ENCODE measurements at regions not wholly inside any gene's neighbourhood (a gene's known extent, or its start where the extent isn't known, plus 50 kb on each side); places are given as distances from the start of the nearest gene placed in this dataset.

- Mint-ChIP-seq H3K27ac (ENCODE audit: low read depth) (no peak overlapping the region), H3K27me3 (peaks cover 33% of the 10 kb centered on the region), H3K4me3 (no peak overlapping the region), H3K9me3 (no peaks in the 10 kb centered on the region), H3K4me1 (peaks cover under 1% of the 10 kb centered on the region), H3K36me3 (ENCODE audit: insufficient read depth) (no peaks in the 10 kb centered on the region)
- DNase-seq (ENCODE audit: low spot score in 2 of 2) (no peak), ATAC-seq (replicated peaks; ENCODE audit: extremely low read depth, poor library complexity, severe bottlenecking) (no peak)
Observed at GRCh38 chr9:84101964-84102632, 121.5 kb downstream of the RMI1 start.

- Mint-ChIP-seq H3K27me3 (peaks cover 39% of the 10 kb centered on the region), H3K27ac (ENCODE audit: low read depth) (no peak overlapping the region), H3K4me3 (no peak overlapping the region), H3K36me3 (ENCODE audit: insufficient read depth) (no peaks in the 10 kb centered on the region), H3K9me3 (no peaks in the 10 kb centered on the region), H3K4me1 (peaks cover 15% of the 10 kb centered on the region)
- no peak for DNase-seq (ENCODE audit: low spot score in 2 of 2)
- ATAC-seq (replicated peaks; ENCODE audit: extremely low read depth, poor library complexity, severe bottlenecking), result no peak
Observed at GRCh38 chr9:84103651-84104377, 123.2 kb downstream of the RMI1 start.

DNA sequence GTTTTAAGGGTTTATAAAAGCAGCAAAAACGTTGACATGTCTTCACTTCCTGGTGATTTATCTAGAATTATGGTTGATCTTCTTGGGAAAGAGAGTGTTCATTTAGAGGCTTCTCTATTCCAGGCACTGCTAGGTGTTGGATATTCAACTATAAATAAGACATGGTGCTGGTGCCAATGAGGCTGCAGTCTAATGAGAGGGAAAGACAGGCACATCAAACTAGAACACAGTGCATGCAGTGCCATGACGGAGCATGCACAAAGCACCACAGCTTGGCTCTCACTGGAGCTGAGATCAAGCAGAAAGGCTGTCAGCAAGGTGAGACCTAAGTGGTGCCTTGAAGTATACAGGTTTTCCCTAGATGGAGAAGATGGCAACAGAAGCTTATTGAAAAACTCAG lies 126.5 kb downstream of the RMI1 start:
- no peak for ATAC-seq (replicated peaks; ENCODE audit: extremely low read depth, poor library complexity, severe bottlenecking)
- H3K4me1 Mint-ChIP-seq, result peaks cover 15% of the 10 kb centered on the region
- no peak overlapping the region for H3K4me3 Mint-ChIP-seq
- H3K27ac Mint-ChIP-seq (ENCODE audit: low read depth), result no peak overlapping the region
- no peak for DNase-seq (ENCODE audit: low spot score in 2 of 2)
- no peaks in the 10 kb centered on the region for H3K36me3 Mint-ChIP-seq (ENCODE audit: insufficient read depth)
- H3K9me3 Mint-ChIP-seq, result no peaks in the 10 kb centered on the region
- peaks cover 42% of the 10 kb centered on the region for H3K27me3 Mint-ChIP-seq

GRCh38 chr9:84107995-84108394 lies 127.4 kb downstream of the RMI1 start:
- DNase-seq (ENCODE audit: low spot score in 2 of 2), result no peak
- Mint-ChIP-seq H3K27ac (ENCODE audit: low read depth) (no peak overlapping the region), H3K4me1 (peaks cover 15% of the 10 kb centered on the region), H3K9me3 (no peaks in the 10 kb centered on the region), H3K4me3 (no peak overlapping the region), H3K27me3 (peaks cover 51% of the 10 kb centered on the region), H3K36me3 (ENCODE audit: insufficient read depth) (no peaks in the 10 kb centered on the region)
- ATAC-seq (replicated peaks; ENCODE audit: extremely low read depth, poor library complexity, severe bottlenecking), result no peak

DNA sequence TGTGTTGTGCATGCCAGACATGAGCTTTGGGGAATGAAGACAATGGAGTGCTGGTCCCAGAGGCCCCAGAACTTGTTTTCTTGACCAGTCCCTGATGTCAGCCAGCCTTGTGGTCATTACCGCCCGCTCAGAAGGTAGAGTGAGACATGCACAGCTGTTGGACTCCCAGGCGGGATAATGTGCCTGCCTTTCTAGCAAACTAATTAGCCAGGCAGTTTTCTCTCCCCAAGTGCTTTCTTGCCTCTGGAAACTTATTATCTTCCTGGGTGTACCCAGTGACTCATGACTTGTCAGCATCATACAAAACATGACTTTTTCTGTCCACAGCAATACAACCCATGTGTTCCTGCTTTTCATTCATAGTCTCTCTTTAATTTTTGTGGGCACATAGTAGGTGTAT lies 131.1 kb downstream of the RMI1 start:
- peaks cover 59% of the 10 kb centered on the region for H3K27me3 Mint-ChIP-seq

DNA sequence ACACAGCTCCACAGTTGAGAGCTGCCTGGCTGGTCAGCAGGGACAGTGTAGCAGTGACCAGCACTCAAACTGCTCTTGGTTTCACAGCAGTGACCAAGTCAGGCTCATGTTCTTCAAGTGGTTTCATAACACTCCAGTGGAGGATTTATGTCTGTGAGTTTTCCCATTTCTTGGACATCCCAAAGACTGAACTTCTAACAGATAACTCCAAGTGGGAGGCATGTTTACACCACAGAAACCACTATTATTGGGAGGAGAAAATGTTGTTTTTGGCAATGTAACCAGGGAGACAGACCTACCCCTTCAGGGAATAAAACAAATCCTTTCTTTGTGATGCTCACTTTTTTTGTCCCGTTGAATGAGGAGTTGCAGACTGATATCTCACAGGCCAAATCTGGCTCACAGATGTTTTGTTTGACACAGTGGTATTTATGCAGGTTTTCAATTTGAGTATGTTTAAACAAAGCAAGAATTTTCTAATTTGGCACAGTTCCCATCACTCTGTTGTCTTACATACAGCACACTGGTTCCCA lies 141.5 kb downstream of the RMI1 start:
- Mint-ChIP-seq H3K36me3 (ENCODE audit: insufficient read depth) (peaks cover 2% of the 10 kb centered on the region), H3K27me3 (peaks cover 45% of the 10 kb centered on the region), H3K9me3 (peaks cover 8% of the 10 kb centered on the region), H3K27ac (ENCODE audit: low read depth) (no peak overlapping the region), H3K4me3 (no peak overlapping the region), H3K4me1 (no peaks in the 10 kb centered on the region)
- DNase-seq (ENCODE audit: low spot score in 2 of 2), result no peak
- no peak for ATAC-seq (replicated peaks; ENCODE audit: extremely low read depth, poor library complexity, severe bottlenecking)

More for the DNA sequence above, 131.1 kb downstream of the RMI1 start:
- H3K4me3 Mint-ChIP-seq, result no peak overlapping the region
- no peak overlapping the region for H3K27ac Mint-ChIP-seq (ENCODE audit: low read depth)
- H3K9me3 Mint-ChIP-seq, result no peaks in the 10 kb centered on the region
- H3K36me3 Mint-ChIP-seq (ENCODE audit: insufficient read depth), result no peaks in the 10 kb centered on the region
- peaks cover 15% of the 10 kb centered on the region for H3K4me1 Mint-ChIP-seq
- ATAC-seq (replicated peaks; ENCODE audit: extremely low read depth, poor library complexity, severe bottlenecking) (no peak), DNase-seq (ENCODE audit: low spot score in 2 of 2) (no peak)

DNA sequence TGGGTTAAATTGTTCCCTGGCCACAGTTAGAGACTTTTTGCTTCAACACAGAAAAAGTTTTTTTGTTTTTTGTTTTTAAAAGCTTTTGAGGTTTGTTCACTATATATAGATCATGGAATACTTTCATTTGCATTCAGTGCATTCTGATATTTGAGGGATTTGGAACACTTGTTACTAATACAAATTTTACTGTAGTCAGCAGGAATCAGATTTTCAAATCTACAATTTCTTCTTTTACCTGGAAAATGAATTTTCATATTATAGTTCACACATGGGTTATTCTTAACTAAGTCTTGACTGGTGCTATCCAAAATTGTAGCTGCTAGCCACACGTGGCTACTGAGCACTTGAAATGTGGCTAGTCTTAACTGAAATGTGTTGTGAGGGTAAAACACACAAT lies 142.0 kb downstream of the RMI1 start:
- H3K4me1 Mint-ChIP-seq, result no peaks in the 10 kb centered on the region
- H3K36me3 Mint-ChIP-seq (ENCODE audit: insufficient read depth), result peaks cover 2% of the 10 kb centered on the region
- DNase-seq (ENCODE audit: low spot score in 2 of 2), result no peak
- H3K27me3 Mint-ChIP-seq, result peaks cover 45% of the 10 kb centered on the region
- no peak overlapping the region for H3K27ac Mint-ChIP-seq (ENCODE audit: low read depth)
- no peak for ATAC-seq (replicated peaks; ENCODE audit: extremely low read depth, poor library complexity, severe bottlenecking)
- no peak overlapping the region for H3K4me3 Mint-ChIP-seq
- H3K9me3 Mint-ChIP-seq, result peaks cover 3% of the 10 kb centered on the region

GRCh38 chr9:84123648-84124406 lies 143.2 kb downstream of the RMI1 start:
- Mint-ChIP-seq H3K27me3 (peaks cover 42% of the 10 kb centered on the region), H3K9me3 (no peaks in the 10 kb centered on the region), H3K4me1 (no peaks in the 10 kb centered on the region), H3K27ac (ENCODE audit: low read depth) (no peak overlapping the region), H3K36me3 (ENCODE audit: insufficient read depth) (peaks cover 2% of the 10 kb centered on the region), H3K4me3 (no peak overlapping the region)
- no peak for DNase-seq (ENCODE audit: low spot score in 2 of 2)
- no peak for ATAC-seq (replicated peaks; ENCODE audit: extremely low read depth, poor library complexity, severe bottlenecking)

GRCh38 chr9:84125046-84125445 lies 144.4 kb downstream of the RMI1 start:
- no peaks in the 10 kb centered on the region for H3K9me3 Mint-ChIP-seq
- H3K4me3 Mint-ChIP-seq, result no peak overlapping the region
- H3K27me3 Mint-ChIP-seq, result peaks cover 46% of the 10 kb centered on the region
- peaks cover 2% of the 10 kb centered on the region for H3K36me3 Mint-ChIP-seq (ENCODE audit: insufficient read depth)
- no peak overlapping the region for H3K27ac Mint-ChIP-seq (ENCODE audit: low read depth)
- DNase-seq (ENCODE audit: low spot score in 2 of 2) (no peak), ATAC-seq (replicated peaks; ENCODE audit: extremely low read depth, poor library complexity, severe bottlenecking) (no peak)
- no peaks in the 10 kb centered on the region for H3K4me1 Mint-ChIP-seq

GRCh38 chr9:84129529-84129928 lies 148.9 kb downstream of the RMI1 start:
- H3K27me3 Mint-ChIP-seq, result peaks cover 38% of the 10 kb centered on the region
- ATAC-seq (replicated peaks; ENCODE audit: extremely low read depth, poor library complexity, severe bottlenecking) (no peak), DNase-seq (ENCODE audit: low spot score in 2 of 2) (no peak)
- no peak overlapping the region for H3K4me3 Mint-ChIP-seq
- H3K9me3 Mint-ChIP-seq, result no peaks in the 10 kb centered on the region
- no peaks in the 10 kb centered on the region for H3K36me3 Mint-ChIP-seq (ENCODE audit: insufficient read depth)
- no peaks in the 10 kb centered on the region for H3K4me1 Mint-ChIP-seq
- H3K27ac Mint-ChIP-seq (ENCODE audit: low read depth), result no peak overlapping the region

GRCh38 chr9:84136119-84136868 lies 155.7 kb downstream of the RMI1 start:
- Mint-ChIP-seq H3K27ac (ENCODE audit: low read depth) (no peak overlapping the region), H3K9me3 (no peaks in the 10 kb centered on the region), H3K36me3 (ENCODE audit: insufficient read depth) (no peaks in the 10 kb centered on the region), H3K4me3 (no peak overlapping the region), H3K27me3 (peaks cover 65% of the 10 kb centered on the region), H3K4me1 (peaks cover 14% of the 10 kb centered on the region)
- no peak for ATAC-seq (replicated peaks; ENCODE audit: extremely low read depth, poor library complexity, severe bottlenecking)
- DNase-seq (ENCODE audit: low spot score in 2 of 2), result no peak

DNA sequence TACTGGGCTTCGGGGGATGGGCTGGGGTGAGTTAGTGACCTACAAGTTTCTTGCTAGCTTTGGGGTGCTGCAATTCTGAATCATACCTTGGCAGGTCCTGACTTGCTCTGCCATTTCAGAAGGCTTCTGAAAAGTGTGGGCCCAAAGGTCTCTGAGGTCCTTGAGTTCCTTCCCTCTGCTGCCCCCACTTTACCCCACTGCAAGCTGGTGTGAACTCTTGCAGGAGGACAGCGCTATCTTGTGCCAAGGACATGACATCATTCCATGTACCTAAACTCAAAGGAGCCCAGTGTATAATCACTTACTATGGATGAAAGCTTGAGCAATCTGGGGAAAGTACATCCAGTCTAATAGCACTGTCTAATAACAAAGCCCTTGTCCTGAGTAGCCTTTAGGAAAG lies 157.4 kb downstream of the RMI1 start:
- H3K27ac Mint-ChIP-seq (ENCODE audit: low read depth), result no peak overlapping the region
- DNase-seq (ENCODE audit: low spot score in 2 of 2) (no peak), ATAC-seq (replicated peaks; ENCODE audit: extremely low read depth, poor library complexity, severe bottlenecking) (no peak)
- H3K4me3 Mint-ChIP-seq, result no peak overlapping the region
- H3K9me3 Mint-ChIP-seq, result no peaks in the 10 kb centered on the region
- H3K4me1 Mint-ChIP-seq, result peaks cover 14% of the 10 kb centered on the region
- H3K36me3 Mint-ChIP-seq (ENCODE audit: insufficient read depth), result no peaks in the 10 kb centered on the region
- H3K27me3 Mint-ChIP-seq, result peaks cover 82% of the 10 kb centered on the region
